Fibroblast of lung (primary cell): ENCODE measurements at regions not wholly inside any gene's neighbourhood (a gene's known extent, or its start where the extent isn't known, plus 50 kb on each side); places are given as distances from the start of the nearest gene placed in this dataset.

Experiments used
- EZH2 ChIP-seq: IDR thresholded peaks from 2 replicates; pipeline ENCODE4 v1.5.1; 2012; ENCODE audit warnings: low read length, control low read depth, mild to moderate bottlenecking; ENCODE audit errors: missing control alignments
- TF ChIP-seq, protein P1 (sequence below), 2 donors: IDR thresholded peaks in 1 of 2; conservative IDR thresholded peaks in 1 of 2; 1 replicate in 1 of 2; 2 replicates in 1 of 2; pipeline ENCODE4 v1.5.1; 2011 to 2012; ENCODE audit warnings: low read length in 2 of 2, control low read depth in 1 of 2, inconsistent platforms in 1 of 2, low read depth in 1 of 2, mild to moderate bottlenecking in 1 of 2

DNA sequence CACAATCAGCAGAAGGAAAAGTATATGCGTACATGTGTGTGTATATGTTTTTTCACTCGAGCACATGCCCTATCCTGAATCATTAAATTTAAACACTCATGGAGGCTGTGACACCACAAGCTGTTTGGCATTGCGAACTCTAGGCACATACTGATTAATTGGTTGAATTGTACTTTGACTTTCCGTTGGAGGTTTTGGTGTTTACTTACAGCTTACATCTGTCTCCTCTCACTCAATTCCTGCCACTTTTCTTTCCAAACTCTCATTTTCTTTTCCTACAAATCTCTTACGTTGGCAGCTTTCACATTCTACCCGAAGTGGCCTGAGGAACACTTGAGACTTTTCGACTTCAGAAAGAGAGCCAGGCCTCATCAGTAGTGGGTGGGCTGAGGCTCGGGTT, 434.1 kb upstream of the SEMA6D start:
- TF ChIP-seq, protein P1, sequence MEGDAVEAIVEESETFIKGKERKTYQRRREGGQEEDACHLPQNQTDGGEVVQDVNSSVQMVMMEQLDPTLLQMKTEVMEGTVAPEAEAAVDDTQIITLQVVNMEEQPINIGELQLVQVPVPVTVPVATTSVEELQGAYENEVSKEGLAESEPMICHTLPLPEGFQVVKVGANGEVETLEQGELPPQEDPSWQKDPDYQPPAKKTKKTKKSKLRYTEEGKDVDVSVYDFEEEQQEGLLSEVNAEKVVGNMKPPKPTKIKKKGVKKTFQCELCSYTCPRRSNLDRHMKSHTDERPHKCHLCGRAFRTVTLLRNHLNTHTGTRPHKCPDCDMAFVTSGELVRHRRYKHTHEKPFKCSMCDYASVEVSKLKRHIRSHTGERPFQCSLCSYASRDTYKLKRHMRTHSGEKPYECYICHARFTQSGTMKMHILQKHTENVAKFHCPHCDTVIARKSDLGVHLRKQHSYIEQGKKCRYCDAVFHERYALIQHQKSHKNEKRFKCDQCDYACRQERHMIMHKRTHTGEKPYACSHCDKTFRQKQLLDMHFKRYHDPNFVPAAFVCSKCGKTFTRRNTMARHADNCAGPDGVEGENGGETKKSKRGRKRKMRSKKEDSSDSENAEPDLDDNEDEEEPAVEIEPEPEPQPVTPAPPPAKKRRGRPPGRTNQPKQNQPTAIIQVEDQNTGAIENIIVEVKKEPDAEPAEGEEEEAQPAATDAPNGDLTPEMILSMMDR (conservative IDR thresholded peaks at IDR 0.05 in 1 of 2, IDR thresholded peaks at IDR 0.05 in 1 of 2; ENCODE audit: low read depth in 1 of 2, low read length in 2 of 2): no peak
- no peak for TF ChIP-seq EZH2
